ENCODE measurements at regions not wholly inside any gene's neighbourhood (a gene's known extent, or its start where the extent isn't known, plus 50 kb on each side); places are given as distances from the start of the nearest gene placed in this dataset.

DNA sequence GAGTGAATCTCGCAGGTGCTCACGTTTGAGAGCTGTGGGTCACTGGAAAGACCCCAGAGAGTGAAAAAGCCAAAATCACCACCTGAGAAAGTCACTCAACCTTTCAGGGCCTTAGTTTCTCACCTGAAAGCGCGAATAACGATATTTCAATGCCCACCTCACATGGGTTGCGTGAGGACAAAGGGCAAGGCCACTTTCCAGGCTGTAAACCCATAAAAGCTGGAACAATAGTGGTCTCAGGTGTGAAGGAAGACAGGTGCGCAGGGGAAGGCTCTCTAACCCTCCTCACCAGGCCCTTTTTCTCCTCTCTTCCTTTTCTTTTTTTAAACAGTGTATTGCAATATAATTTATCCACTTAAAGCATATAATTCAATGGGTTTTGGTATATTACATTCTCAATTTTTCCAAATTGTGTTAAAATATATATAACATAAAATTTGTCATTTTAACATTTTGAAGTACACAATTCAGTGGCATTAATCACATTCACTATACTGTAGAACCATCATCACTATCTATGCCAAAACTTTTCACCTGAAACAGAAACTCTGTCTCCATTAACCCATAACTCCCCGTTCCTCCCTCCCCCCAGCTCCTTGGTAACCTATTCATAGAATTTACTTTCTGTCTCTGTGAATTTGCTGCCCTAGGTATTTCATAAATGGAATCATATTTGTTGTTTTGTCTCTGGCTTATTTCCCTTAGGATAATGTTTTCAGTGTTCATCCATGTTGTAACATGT lies 118.4 kb upstream of the TNR start:
- Histone ChIP-seq H3K36me3 (ENCODE audit: control insufficient read depth, insufficient read depth, low read length) (no peaks in the 10 kb centered on the region), H3K4me2 (ENCODE audit: low read length) (no peak overlapping the region), H3K4me3 (ENCODE audit: low read depth, low read length) (no peak overlapping the region), H3K27ac (no peak overlapping the region), H3K9ac (no peak overlapping the region), H3K9me3 (ENCODE audit: control insufficient read depth, low read length) (no peaks in the 10 kb centered on the region), H3K27me3 (ENCODE audit: control insufficient read depth, insufficient read depth, low read length) (no peaks in the 10 kb centered on the region), H3K79me2 (no peaks in the 10 kb centered on the region), H3K4me1 (no peaks in the 10 kb centered on the region), H2AFZ (no peak overlapping the region)
- TF ChIP-seq, protein P1, sequence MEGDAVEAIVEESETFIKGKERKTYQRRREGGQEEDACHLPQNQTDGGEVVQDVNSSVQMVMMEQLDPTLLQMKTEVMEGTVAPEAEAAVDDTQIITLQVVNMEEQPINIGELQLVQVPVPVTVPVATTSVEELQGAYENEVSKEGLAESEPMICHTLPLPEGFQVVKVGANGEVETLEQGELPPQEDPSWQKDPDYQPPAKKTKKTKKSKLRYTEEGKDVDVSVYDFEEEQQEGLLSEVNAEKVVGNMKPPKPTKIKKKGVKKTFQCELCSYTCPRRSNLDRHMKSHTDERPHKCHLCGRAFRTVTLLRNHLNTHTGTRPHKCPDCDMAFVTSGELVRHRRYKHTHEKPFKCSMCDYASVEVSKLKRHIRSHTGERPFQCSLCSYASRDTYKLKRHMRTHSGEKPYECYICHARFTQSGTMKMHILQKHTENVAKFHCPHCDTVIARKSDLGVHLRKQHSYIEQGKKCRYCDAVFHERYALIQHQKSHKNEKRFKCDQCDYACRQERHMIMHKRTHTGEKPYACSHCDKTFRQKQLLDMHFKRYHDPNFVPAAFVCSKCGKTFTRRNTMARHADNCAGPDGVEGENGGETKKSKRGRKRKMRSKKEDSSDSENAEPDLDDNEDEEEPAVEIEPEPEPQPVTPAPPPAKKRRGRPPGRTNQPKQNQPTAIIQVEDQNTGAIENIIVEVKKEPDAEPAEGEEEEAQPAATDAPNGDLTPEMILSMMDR (IDR thresholded peaks at IDR 0.05): no peak

DNA sequence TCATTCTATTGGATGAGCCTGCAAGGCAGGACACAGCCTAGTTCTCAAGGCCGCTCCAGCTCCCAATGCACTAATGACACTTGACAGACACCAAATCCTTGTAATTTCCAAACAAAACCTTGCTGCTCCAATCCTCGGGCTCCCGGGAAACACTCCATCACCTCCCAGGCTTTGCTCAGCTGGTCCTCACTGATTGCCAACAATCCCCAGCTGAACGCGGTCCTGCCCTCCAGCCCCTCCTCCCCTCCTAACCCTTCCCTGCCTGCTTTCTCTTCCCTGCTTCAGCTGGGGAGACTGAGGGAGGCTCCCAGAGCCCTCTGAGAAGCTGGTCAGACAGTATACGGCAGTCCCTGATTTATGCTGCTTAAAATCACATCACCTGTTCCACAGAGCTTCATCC lies 114.4 kb upstream of the TNR start:
- H3K79me2 ChIP-seq: no peaks in the 10 kb centered on the region
- TF ChIP-seq, protein P1 (IDR thresholded peaks at IDR 0.05): no peak
- H3K4me2 ChIP-seq (ENCODE audit: low read length): no peak overlapping the region
- no peaks in the 10 kb centered on the region for H3K4me1 ChIP-seq
- no peak overlapping the region for H3K4me3 ChIP-seq (ENCODE audit: low read depth, low read length)
- no peaks in the 10 kb centered on the region for H3K9me3 ChIP-seq (ENCODE audit: control insufficient read depth, low read length)
- H3K27ac ChIP-seq: no peak overlapping the region
- no peak overlapping the region for H3K9ac ChIP-seq
- H2AFZ ChIP-seq: no peak overlapping the region
- no peaks in the 10 kb centered on the region for H3K36me3 ChIP-seq (ENCODE audit: control insufficient read depth, insufficient read depth, low read length)
- H3K27me3 ChIP-seq (ENCODE audit: control insufficient read depth, insufficient read depth, low read length): no peaks in the 10 kb centered on the region

DNA sequence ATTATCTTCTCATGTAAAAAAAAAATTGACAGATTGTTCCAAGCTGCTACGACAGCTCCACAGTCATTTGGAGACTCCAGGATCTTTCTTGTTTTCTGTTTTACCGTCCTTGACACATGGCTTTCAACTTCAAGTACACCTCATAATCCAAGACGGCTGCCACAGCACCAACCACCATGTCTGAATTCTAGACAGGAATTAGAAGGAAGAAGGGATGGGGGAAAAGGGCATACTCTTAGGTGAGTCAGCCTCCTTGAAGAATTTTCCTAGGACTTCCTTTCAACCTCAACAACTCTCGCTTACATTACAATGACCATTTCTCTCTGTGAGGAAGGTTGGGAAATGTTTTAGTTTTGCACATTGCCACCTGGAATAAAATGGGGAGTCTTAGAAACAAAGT lies 110.3 kb upstream of the TNR start:
- Histone ChIP-seq H3K9me3 (ENCODE audit: control insufficient read depth, low read length) (no peaks in the 10 kb centered on the region), H3K4me2 (ENCODE audit: low read length) (no peak overlapping the region), H3K4me1 (no peaks in the 10 kb centered on the region), H3K9ac (no peak overlapping the region), H3K4me3 (ENCODE audit: low read depth, low read length) (no peak overlapping the region), H3K27me3 (ENCODE audit: control insufficient read depth, insufficient read depth, low read length) (no peaks in the 10 kb centered on the region), H2AFZ (no peak overlapping the region), H3K27ac (no peak overlapping the region), H3K36me3 (ENCODE audit: control insufficient read depth, insufficient read depth, low read length) (no peaks in the 10 kb centered on the region), H3K79me2 (no peaks in the 10 kb centered on the region)
- TF ChIP-seq, protein P1 (IDR thresholded peaks at IDR 0.05): no peak

DNA sequence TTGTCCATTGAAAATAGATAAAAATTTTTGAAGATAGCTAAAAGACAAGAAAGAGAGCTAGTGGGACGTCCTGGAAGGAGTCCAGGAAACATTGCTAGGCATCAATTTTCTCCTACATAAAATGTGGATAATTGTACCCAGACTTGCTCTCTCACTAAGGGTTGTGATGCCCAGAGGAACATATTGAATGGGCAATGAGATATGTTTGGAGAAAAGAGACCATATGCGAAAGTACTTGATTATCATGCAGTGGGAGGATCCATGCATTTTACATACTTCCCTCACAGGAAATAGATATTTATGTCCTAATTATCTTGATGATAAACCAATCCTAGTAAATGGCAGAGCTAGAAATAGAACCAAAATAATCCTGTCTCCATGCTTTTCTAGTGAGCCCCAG lies 108.4 kb upstream of the TNR start:
- H3K36me3 ChIP-seq (ENCODE audit: control insufficient read depth, insufficient read depth, low read length): no peaks in the 10 kb centered on the region
- H3K4me1 ChIP-seq: no peaks in the 10 kb centered on the region
- no peak overlapping the region for H3K4me2 ChIP-seq (ENCODE audit: low read length)
- no peaks in the 10 kb centered on the region for H3K27me3 ChIP-seq (ENCODE audit: control insufficient read depth, insufficient read depth, low read length)
- no peak overlapping the region for H3K4me3 ChIP-seq (ENCODE audit: low read depth, low read length)
- H3K27ac ChIP-seq: no peak overlapping the region
- H3K9ac ChIP-seq: no peak overlapping the region
- H3K9me3 ChIP-seq (ENCODE audit: control insufficient read depth, low read length): no peaks in the 10 kb centered on the region
- no peaks in the 10 kb centered on the region for H3K79me2 ChIP-seq
- no peak overlapping the region for H2AFZ ChIP-seq
- TF ChIP-seq, protein P1 (IDR thresholded peaks at IDR 0.05): no peak

DNA sequence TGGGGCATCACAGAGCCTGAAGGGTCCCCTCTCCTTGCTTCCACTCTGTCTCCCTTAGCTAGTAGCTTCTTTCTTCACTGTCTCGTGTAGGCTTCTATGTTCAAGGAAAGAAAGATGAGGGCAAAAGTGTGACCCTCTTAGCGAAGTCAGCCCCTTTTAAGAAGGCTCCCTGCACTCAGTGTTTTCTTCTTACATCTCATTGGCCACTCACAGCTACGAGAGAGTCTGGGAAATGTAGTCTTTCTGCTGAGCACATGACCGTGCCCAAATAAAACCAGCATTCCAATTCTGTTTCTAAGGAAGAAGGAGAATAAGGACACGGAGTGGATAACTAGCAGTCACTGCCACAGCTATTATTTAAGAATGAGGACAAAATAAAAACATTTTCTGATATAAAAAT lies 104.9 kb upstream of the TNR start:
- no peak overlapping the region for H3K4me2 ChIP-seq (ENCODE audit: low read length)
- no peaks in the 10 kb centered on the region for H3K4me1 ChIP-seq
- no peaks in the 10 kb centered on the region for H3K9me3 ChIP-seq (ENCODE audit: control insufficient read depth, low read length)
- H3K4me3 ChIP-seq (ENCODE audit: low read depth, low read length): no peak overlapping the region
- H3K27me3 ChIP-seq (ENCODE audit: control insufficient read depth, insufficient read depth, low read length): no peaks in the 10 kb centered on the region
- H3K9ac ChIP-seq: no peak overlapping the region
- H3K36me3 ChIP-seq (ENCODE audit: control insufficient read depth, insufficient read depth, low read length): no peaks in the 10 kb centered on the region
- no peaks in the 10 kb centered on the region for H3K79me2 ChIP-seq
- TF ChIP-seq, protein P1 (IDR thresholded peaks at IDR 0.05): no peak
- H2AFZ ChIP-seq: no peak overlapping the region
- H3K27ac ChIP-seq: no peak overlapping the region
